GM21515 (cell line): ENCODE measurements at regions not wholly inside any gene's neighbourhood (a gene's known extent, or its start where the extent isn't known, plus 50 kb on each side); places are given as distances from the start of the nearest gene placed in this dataset.
"Not testable (repeated sequence)": the region's sequence is repeated elsewhere in the genome, so short reads cannot be mapped to it uniquely, and the experiment has no call there.

Experiments used
- ATAC-seq: cut with Tn5 transposase; IDR thresholded peaks from one replicate; pipeline ENCODE4 v1.9.1; 2021; ENCODE audit not compliant: unreplicated experiment

DNA sequence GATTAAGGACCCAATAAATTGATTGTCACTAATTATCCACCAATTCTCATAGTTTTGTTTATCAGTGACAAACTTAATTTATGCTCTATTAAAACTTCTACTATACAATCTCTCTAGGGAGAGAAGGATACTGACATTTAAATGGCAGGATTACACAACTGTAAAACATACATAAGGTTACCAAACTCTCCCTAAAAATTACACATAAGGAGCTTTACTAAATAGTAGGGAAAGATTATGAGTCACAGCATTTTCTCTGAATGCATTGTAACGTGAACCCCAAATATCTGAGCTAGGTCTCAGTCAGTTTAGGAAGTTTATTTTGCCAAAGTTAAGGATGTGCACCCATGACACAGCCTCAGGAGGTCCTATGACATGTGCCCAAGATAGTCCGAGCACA is 2140.6 kb downstream of the NCAM2 start:
- ATAC-seq: no peak

DNA sequence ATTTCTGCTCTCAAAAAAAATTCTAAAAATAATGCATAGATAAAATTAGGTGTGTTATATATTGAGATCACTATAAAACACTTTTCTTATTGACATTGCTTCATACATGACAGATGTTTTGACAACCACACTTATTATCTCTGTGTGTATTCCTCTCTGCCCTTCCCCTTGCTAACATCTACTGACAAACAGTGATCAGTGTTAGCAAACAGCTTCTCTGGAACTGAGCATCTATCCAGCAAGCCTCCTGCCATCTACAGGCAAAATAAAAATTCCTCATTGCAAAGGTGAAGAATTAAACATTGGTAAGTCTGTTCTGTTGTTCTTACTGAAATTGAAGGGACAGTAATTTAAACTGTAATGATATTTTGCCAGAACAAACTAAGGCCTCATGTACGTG is 2153.9 kb downstream of the NCAM2 start:
- ATAC-seq: no peak

DNA sequence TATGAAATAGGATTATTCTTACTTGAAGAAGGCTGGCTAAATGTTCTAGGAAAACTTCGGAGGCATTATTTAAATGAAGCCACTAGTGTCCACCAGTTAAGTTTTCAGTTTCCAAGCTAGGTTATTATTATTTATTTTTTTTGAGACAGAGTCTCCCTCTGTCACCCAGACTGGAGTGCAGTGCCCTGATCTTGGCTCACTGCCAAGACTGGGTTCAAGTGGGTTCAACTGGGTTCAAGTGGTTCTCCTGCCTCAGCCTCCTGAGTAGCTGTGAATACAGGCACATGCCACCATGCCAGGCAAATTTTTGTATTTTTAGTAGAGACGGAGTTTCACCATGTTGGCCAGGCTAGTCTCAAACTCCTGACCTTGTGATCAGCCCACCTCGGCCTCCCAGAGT is 2155.6 kb downstream of the NCAM2 start:
- ATAC-seq: not testable (repeated sequence)

DNA sequence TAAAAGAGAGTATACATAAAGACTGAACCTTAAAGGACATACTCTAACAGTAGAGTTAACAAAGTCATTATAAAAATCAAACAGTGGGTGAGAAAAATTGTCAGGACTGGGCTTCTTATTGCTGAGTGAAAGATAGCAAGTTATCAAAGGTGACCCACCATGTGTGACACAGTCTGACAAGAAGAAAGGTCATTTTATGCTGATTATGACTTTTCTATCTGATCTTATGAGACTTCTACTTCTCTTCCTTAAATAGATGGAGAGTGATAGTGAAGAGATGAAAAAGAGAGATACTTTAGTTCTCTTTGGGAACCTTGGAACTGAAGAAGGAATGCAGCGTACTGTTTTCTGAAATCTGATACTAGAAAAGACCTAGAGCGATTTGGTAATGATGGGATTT is 2157.1 kb downstream of the NCAM2 start:
- no peak for ATAC-seq

DNA sequence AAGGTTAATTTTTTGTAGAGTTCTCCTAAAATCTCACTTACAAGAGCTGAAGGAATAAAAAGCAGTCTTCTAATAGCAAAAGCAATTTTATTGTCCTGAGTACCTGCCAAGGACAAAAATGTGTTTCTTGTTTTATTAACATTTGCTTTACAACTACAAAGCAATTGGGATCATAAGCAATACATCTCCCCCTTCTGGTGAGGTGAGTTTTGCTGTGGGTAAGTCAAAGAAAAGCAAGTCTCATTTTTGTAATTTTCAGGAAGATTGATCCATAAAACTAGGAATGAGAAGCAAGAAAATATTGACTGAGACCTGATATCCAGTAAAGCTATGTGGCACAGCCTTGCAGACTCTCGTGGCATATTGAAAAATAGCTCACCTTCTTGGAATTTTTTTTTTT is 2162.7 kb downstream of the NCAM2 start:
- no peak for ATAC-seq

DNA sequence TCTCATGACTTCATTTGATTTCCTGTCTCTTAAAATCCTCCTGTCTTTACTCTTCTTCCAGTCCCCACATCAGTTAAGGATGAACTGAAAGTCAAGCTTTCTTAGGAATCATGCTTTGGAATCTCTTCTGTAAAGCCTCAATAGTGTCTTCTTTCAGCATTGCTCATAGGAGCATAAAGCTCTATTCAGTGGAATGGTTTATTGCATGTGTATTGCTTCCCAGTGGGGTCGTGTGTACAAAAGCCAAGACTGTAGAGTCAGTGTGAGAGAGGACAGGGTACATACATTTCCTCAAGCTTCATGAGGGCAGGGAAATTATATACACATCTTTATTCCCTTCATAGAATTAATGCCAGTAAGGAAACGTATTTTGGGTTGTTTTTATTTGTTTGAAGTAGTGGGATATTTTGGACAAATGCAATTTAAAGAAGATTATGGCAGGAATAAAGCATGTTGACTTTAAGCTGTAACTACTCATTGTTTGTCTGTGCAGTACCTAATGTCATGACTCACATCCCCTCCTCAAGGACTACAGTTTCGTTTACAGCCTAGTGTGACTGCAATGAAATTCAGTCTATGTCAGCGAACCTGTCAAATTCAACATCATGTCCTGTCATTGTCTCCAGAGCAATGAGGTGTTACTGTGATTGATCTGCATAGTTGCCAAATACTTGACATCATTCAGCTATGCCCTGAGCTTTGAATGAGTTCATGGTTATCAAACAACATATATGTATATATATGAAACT is 2164.2 kb downstream of the NCAM2 start:
- ATAC-seq: no peak
